K562 (cell line): ENCODE measurements at regions not wholly inside any gene's neighbourhood (a gene's known extent, or its start where the extent isn't known, plus 50 kb on each side); places are given as distances from the start of the nearest gene placed in this dataset.
"Not testable (repeated sequence)": the region's sequence is repeated elsewhere in the genome, so short reads cannot be mapped to it uniquely, and the experiment has no call there.

Experiments used
- ATAC-seq: fragments of 200-7000 bp; cut with Tn5 transposase; 3 replicates; pipeline ENCODE4 v1.9.1; 2020; ENCODE audit warnings: moderate library complexity
- BruUV-seq: library from RNA; stranded (reverse); fragments of 400-500 nt; replicated peaks from 2 replicates; lab custom pipeline; 2021; lab: Mats Ljungman, UMichigan
- CTCF ChIA-PET: fragments of 300-600 bp; formaldehyde crosslinking; extraction: SDS; loops from one replicate; lab custom pipeline; 2021; ENCODE audit warnings: low intra/inter-chr PET ratio; lab: Yijun Ruan, JAX
- POLR2A ChIA-PET: fragments of 300-600, 350-650 bp; sonication (Branson Sonifier 250); formaldehyde crosslinking; extraction: SDS; loops from one replicate; lab custom pipeline; 2021; ENCODE audit warnings: antibody characterized with exemption, inconsistent platforms; lab: Yijun Ruan, JAX
- DNase-seq, 4 experiments: peaks; one replicate each; pipeline versions ENCODE4 v3.0.0 to v3.0.0-alpha.2; 2011 to 2018; ENCODE audit warnings: low spot score in 3 of 4, mixed read lengths in 3 of 4; ENCODE audit errors: extremely low read depth in 1 of 4
- FAIRE-seq: peaks from 2 replicates; lab custom pipeline; 2011; peaks lifted over from hg19 to GRCh38; lab: Jason Lieb, UNC
- H2AFZ ChIP-seq: 2 replicates; pipeline ENCODE4 v1.6.0; 2011; ENCODE audit warnings: low read depth, low read length, control low read depth, inconsistent platforms
- H3K27ac ChIP-seq: fragments of 200-600 bp; 3 replicates; pipeline ENCODE4 v1.8.0; 2011; ENCODE audit warnings: low read depth, mild to moderate bottlenecking, control low read depth, inconsistent platforms, low read length, moderate library complexity, mixed read lengths; ENCODE audit errors: extremely low read depth
- H3K27me3 ChIP-seq, 2 experiments: fragments of 300-600 bp in 1 of 2; 2 replicates in 1 of 2; 3 replicates in 1 of 2; pipeline versions ENCODE4 v1.6.0 to v1.8.0; 2011; ENCODE audit warnings: inconsistent platforms in 2 of 2, low read length in 2 of 2, mild to moderate bottlenecking in 1 of 2, mixed read lengths in 1 of 2, moderate library complexity in 1 of 2; ENCODE audit not compliant: control insufficient read depth in 2 of 2, insufficient read depth in 2 of 2
- H3K36me3 ChIP-seq: fragments of 300-600 bp; 3 replicates; pipeline ENCODE4 v1.8.0; 2011; ENCODE audit warnings: mild to moderate bottlenecking, low read length, inconsistent platforms; ENCODE audit not compliant: control insufficient read depth, insufficient read depth
- H3K4me1 ChIP-seq, 2 experiments: fragments of 200-600 bp in 1 of 2; replicated peaks in 1 of 2; 2 replicates in 1 of 2; 3 replicates in 1 of 2; pipeline versions ENCODE4 v1.5.1 to v1.8.0; 2011; ENCODE audit warnings: inconsistent platforms in 2 of 2, low read length in 2 of 2, mild to moderate bottlenecking in 1 of 2, mixed read lengths in 1 of 2, moderate library complexity in 1 of 2; ENCODE audit not compliant: control insufficient read depth in 2 of 2, insufficient read depth in 2 of 2
- H3K4me2 ChIP-seq: 2 replicates; pipeline ENCODE4 v1.6.1; 2011; ENCODE audit warnings: low read length, control low read depth, inconsistent platforms, mixed read lengths; ENCODE audit not compliant: insufficient read depth
- H3K4me3 ChIP-seq: fragments of 200-600 bp; sonication (generic), shearing (Covaris generic); 2 replicates; pipeline ENCODE4 v1.5.1; 2016; ENCODE audit warnings: control low read depth, inconsistent platforms
- H3K79me2 ChIP-seq: fragments of 200-600 bp; 3 replicates; pipeline ENCODE4 v1.8.0; 2011; ENCODE audit warnings: low read length, inconsistent platforms; ENCODE audit not compliant: control insufficient read depth, insufficient read depth
- H3K9ac ChIP-seq, 2 experiments: 2 replicates each; pipeline versions ENCODE4 v1.6.0 to v1.6.1; 2011; ENCODE audit warnings: low read depth in 2 of 2, low read length in 2 of 2, control low read depth in 1 of 2, inconsistent platforms in 1 of 2, mild to moderate bottlenecking in 1 of 2, mixed read lengths in 1 of 2; ENCODE audit not compliant: insufficient read depth in 1 of 2
- H3K9me1 ChIP-seq: one replicate; pipeline ENCODE4 v1.6.0; 2011; ENCODE audit warnings: inconsistent platforms, mild to moderate bottlenecking, low read length, moderate library complexity; ENCODE audit not compliant: control insufficient read depth, insufficient read depth
- H3K9me3 ChIP-seq: replicated peaks from 2 replicates; pipeline ENCODE4 v1.5.1; 2011; ENCODE audit warnings: low read depth, low read length, inconsistent platforms; ENCODE audit not compliant: control insufficient read depth, insufficient read depth
- H4K20me1 ChIP-seq: replicated peaks from 2 replicates; pipeline ENCODE4 v1.6.1; 2011; ENCODE audit warnings: low read length, inconsistent platforms, mixed read lengths; ENCODE audit not compliant: control insufficient read depth, insufficient read depth
- CBFA2T3 ChIP-seq: fragments of 450-650 bp; IDR thresholded peaks from 2 replicates; pipeline ENCODE4 v1.6.1; 2017
- ZKSCAN8 ChIP-seq: fragments of 200-800 bp; sonication (Bioruptor generic); IDR thresholded peaks from 2 replicates; pipeline ENCODE4 v1.6.1; 2016; ENCODE audit warnings: missing genetic modification characterization, missing compliant biosample characterization
- WGBS: fragments of 100-300 bp; shearing (Covaris generic); methylation state at CpG from one replicate; pipeline ENCODE4 v1.1.6; 2016; ENCODE audit warnings: low coverage, mixed read lengths; ENCODE audit not compliant: insufficient coverage; ENCODE audit errors: missing lambda C conversion rate; 5-methylcytosine and 5-hydroxymethylcytosine counted together
- in situ Hi-C: fragments of 300-500 bp; cut with MboI; formaldehyde crosslinking; loops from 4 replicates; pipeline ENCODE4 v1.15.0; 2018; ENCODE audit warnings: inconsistent platforms, mixed read lengths
- intact Hi-C: fragments of 100-400 bp; cut with micrococcal nuclease; formaldehyde crosslinking; loops from 2 replicates; pipeline ENCODE4 v1.14.2; 2022

- H3K4me2 ChIP-seq, intact Hi-C loops, POLR2A ChIA-PET, FAIRE-seq, H3K27ac ChIP-seq, H2AFZ ChIP-seq, CTCF ChIA-PET, H3K4me1 ChIP-seq, H3K9ac ChIP-seq, H4K20me1 ChIP-seq, H3K36me3 ChIP-seq, BruUV-seq, DNase-seq, H3K9me1 ChIP-seq, H3K4me3 ChIP-seq, H3K27me3 ChIP-seq, H3K9me3 ChIP-seq, H3K79me2 ChIP-seq, in situ Hi-C loops: not testable (repeated sequence)
- TF ChIP-seq ZKSCAN8 (CRISPR knock-in tag), result 0 out of 2 replicates have a peak, but pooled peaks have one; percentile 45
- WGBS, result 25% methylated on average over 1 of the region's 4 CpGs
- peak; percentile 83 for ATAC-seq
Measured at GRCh38 chr2:111596808-111597705, 286.9 kb downstream of the ANAPC1 start.

GRCh38 chr2:111598944-111599343 lies 285.0 kb downstream of the ANAPC1 start:
- H2AFZ ChIP-seq, DNase-seq, H3K4me2 ChIP-seq, POLR2A ChIA-PET, in situ Hi-C loops, intact Hi-C loops, H3K27me3 ChIP-seq, H3K9me3 ChIP-seq, H3K36me3 ChIP-seq, H3K4me3 ChIP-seq, H4K20me1 ChIP-seq, H3K27ac ChIP-seq, H3K79me2 ChIP-seq, BruUV-seq, H3K4me1 ChIP-seq, H3K9ac ChIP-seq, CTCF ChIA-PET, H3K9me1 ChIP-seq: not testable (repeated sequence)
- 0% methylated on average over 1 of the region's 2 CpGs for WGBS
- peak; percentile 19; the same call in 1 of the 2 replicates for TF ChIP-seq CBFA2T3
- ATAC-seq (peak; percentile 65), FAIRE-seq (peak; percentile 15)

GRCh38 chr2:111602259-111602658 lies 281.7 kb downstream of the ANAPC1 start:
- H3K4me2 ChIP-seq, DNase-seq, intact Hi-C loops, FAIRE-seq, H3K4me3 ChIP-seq, H3K9me1 ChIP-seq, H3K36me3 ChIP-seq, CTCF ChIA-PET, POLR2A ChIA-PET, H3K79me2 ChIP-seq, H3K27ac ChIP-seq, H3K4me1 ChIP-seq, BruUV-seq, in situ Hi-C loops, H3K27me3 ChIP-seq, ATAC-seq, H3K9ac ChIP-seq, H2AFZ ChIP-seq, H3K9me3 ChIP-seq, H4K20me1 ChIP-seq: not testable (repeated sequence)
- 30% methylated on average over 3 of the region's 7 CpGs for WGBS
